CD4-positive, alpha-beta T cell treated with Interleukin-6 for 4 hours (primary cell): ENCODE measurements at regions not wholly inside any gene's neighbourhood (a gene's known extent, or its start where the extent isn't known, plus 50 kb on each side); places are given as distances from the start of the nearest gene placed in this dataset.
A peak's percentile ranks its signal among the peaks of the same experiment; 100 is the strongest.

Experiments
- DNase-seq: peaks from one replicate; pipeline ENCODE4 v3.0.0-alpha.2; 2020; ENCODE audit warnings: mixed read lengths

DNA sequence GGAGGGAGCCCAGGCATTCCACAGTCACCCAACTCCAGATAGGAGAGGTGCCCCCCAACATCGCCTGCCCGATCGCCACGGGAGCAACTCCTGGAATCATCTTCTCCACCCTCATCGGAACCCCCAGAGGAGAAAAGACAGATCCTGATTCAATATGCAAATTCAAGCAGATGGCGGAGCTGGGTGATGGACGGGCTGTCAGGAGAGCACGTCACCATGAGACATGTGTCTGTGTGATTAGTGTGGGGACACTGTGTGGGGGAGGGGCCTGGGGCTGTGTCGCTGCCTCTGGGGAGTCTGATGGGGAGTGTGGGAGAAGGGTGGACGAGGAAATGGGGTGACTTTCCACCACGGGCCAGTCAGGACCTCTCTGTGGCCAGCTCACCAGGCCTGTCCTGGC is 90.2 kb upstream of the CSF3R start:
- no peak for DNase-seq

DNA sequence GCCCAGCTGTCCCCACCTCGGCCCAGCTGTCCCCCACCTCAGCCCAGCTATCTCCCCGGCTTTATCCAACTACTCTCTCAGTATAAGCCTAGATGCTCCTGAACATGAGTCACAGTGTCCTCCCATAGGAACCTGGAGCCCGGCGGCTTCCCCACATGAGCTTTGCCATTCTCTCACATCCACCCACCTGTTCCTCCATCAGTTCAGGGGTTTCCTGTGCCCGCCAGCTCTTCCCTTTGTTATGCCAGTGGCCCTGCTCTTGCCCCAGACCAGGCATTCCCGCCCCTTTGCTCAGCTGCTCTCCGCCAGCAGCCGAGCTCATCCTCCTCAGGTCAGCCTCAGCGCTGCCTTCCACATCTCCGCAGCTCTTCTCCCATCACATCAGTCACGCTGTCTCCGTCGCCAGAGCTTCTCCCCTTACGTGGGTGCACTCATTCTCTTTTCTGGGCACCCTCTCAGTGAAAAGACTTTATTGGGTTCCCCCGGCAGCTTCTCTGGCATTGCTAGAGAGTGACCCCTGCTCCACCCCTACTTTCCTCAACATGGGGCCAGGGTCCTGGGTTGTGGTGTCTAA is 89.5 kb upstream of the CSF3R start:
- no peak for DNase-seq

DNA sequence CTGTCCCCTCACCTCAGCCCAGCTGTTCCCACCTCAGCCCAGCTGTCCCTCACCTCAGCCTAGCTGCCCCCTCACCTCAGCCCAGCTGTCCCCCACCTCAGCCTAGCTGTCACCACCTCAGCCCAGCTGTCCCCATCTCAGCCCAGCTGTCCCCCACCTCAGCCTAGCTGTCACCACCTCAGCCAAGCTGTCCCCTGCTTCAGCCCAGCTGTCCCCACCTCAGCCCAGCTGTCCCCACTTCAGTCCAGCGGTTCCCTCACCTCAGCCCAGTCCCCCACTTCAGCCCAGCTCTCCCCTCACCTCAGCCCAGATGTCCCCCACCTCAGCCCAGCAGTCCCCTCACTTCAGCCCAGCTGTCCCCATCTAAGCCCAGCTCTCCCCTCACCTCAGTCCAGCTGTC is 88.4 kb upstream of the CSF3R start:
- no peak for DNase-seq

DNA sequence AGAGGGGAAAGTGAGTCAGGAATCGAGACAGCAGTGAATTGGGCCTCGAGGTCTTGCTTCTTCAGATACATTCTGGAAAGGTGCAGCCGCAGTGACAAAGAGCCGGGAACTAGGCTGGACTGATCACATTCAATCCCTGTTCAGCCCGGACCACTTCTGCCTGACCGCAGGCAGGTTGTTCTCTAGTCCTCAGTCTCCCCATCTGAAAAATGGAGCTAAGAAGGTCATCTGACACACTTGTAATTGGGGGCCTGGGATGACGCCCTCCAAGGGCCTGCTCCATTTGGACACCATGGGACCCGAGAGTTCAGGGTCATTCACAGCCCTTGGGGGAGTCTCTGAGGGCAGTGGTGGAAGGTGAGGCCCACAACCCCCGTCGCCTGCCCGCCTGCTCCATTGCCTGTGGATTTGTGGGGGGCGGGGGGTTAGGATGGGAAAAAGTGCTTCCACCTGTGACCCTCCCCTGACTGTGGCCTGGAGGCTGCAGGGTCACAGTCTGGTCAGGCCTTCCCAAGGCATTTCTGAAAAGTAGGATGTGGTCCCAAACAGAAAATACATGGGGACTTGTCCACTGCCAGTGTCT is 87.9 kb upstream of the CSF3R start:
- no peak for DNase-seq

DNA sequence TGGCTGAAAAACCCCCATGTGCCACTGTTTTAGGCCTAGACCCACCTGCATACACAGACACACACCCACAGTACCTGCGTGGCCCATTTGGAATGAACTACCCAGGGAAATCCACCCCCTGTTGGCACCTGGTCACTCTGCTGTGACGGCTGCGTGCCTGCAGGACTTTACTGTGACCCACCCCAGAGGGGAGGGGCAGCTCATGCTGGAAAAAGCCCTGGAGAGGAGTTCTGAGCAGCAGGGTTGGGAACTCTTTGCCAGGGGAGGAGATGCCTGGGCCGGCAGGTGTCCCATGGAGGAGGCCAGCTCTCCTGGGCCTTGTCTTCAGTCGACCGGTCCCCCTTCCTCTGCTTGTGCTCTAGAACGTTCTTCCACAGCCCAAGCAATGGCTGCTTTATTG is 87.3 kb upstream of the CSF3R start:
- DNase-seq = no peak

DNA sequence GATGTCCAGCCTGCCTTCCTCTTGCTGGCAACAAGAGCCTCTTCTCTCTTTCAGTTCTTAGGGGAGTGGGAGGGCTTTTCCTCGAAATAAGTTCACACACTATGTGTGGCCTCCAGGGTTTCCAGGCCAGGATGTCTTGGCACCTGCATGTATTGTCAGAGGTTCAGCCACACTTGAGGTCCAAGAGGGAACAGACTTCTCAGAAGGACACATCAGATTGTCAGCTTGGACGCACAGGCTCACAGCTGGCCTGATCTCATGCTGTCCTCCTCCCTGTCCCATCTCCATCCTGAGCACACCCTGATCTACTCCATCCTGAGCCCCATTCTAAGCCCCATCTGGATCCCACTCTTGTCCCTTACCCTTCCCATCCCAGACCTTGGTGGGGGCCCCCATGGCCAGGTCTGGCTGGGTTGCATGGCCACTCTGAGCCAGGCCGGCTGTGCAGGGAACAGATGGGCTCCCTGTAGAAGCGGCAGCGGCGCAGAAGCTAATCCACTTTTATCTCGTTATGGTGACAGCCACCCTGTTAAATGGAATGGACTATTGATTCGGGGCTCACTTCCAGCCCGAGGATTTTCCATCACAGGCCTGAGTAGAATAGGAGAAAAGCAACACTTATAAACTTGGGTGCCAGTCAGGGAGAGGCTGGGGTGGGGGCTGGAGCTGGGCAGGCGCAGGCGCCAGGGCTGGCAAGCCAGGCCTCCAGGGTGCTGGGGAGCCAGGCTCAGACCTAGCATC is 85.1 kb upstream of the CSF3R start:
- DNase-seq = no peak

DNA sequence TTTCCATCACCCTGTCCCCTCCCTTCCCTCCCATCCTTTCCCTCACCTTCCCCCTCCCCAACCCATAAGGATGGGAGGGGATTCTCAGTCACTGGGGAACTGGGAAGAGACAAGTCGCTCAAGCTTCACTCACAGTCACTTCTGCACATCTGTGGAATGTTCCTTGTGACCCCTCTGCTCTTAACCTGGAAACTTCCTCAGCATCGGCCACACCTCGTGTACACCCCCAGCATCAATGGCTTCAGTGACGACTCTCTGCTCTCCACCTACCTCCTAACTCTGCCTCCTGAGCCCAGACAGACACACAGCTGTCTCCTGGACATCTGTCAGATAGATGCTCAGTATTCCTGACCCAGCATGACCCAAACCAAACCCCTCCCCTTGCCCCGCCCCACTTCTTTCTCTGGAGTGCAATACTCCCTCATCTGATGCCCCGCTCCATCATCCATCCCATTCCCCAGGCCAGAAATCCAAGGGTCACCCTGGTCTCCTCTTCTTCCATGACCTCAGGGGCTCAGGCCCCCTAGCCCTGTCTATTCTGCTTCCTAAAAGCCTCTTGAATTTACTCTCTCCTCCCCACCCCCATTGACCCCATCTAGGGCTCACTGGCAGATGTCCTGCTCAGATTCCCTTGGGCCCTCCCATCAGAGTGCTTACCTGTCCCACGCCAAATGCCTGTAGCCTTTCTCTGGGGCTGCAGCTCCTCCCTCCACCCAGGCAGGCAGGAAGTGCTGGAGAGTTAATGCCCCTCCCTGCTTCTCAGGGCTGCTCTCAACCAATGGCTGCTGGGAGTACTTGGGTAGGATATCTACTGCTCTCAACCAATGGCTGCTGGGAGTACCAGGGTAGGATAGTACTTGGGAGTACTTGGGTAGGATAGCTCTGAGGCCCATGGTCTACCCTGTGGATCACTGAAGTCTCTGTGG is 83.1 kb upstream of the CSF3R start:
- DNase-seq = no peak

DNA sequence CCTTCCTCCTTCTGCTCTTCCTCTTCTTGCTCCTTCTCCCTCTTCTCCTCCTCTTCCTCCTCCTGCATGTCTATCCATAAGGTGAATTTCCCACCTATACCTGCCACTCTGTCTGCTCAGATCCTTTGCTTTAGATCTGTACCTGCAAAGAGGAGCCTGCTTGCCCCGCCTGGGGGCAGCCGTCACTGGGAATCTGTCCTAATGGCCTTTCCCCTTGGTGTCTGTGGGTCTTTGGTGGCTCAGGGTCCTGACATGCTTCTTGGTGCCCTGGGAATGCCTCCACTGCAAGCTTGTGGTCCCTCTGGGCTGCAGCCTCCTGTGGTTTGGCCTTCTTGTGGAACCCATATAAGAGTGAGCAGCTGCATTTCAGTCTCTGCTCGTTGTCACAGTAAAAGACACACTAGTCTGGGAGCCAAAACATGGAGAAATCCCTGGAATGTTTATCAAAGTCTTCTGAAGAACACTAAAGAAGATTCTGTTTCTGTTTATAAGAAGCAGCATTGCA is 79.5 kb upstream of the CSF3R start:
- no peak for DNase-seq

DNA sequence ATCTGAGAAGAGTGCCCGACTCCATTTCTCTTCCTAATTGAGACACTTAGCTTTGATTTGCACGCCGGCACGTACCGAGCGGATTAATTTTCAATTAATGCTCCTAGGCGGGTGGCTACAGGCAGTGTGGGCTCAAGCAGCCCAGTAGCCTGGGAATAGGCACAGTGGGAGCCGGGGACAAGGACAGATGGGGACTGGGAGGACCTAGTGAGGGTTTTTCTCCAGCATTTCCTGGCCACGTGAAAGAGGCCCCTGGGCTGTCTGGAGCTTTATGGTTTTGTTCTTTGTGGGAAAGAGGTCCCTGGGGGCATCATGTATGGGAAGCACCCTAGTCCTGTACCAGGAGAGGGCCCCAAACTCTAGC is 78.6 kb upstream of the CSF3R start:
- no peak for DNase-seq

DNA sequence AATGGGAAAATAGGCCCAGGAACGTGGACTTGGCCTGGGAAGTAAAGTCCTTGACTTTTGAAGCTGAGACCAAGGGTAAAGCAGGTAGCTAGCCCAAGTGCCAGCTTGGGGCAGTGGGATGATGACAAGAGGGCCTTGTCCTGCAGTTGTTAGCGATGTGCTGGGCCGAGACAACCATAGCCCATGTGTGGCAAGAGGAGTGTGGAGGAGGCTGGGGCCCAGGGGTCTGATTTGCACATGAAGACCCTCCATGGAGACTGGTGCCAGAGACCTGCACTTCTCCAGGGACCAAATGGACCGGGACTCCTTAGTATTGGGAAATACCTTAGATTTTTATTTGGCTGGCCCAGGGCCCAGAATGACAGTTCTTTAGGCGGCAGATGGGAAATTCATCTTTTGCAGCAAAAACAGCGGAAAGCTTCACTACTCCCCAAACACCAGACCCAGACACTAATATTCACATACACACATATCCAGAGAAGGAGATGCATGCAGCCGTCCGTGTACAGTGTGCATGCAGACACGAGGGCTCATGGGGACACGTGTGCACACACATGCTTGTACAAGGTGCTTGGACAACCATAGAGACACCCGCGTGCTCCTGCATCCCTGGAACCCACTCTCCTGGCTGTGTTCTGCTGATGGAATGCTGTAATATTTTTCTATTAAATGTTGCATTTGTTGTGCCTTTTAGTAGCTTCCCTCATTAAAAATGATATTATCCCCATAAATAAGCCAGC is 78.1 kb upstream of the CSF3R start:
- DNase-seq = no peak

DNA sequence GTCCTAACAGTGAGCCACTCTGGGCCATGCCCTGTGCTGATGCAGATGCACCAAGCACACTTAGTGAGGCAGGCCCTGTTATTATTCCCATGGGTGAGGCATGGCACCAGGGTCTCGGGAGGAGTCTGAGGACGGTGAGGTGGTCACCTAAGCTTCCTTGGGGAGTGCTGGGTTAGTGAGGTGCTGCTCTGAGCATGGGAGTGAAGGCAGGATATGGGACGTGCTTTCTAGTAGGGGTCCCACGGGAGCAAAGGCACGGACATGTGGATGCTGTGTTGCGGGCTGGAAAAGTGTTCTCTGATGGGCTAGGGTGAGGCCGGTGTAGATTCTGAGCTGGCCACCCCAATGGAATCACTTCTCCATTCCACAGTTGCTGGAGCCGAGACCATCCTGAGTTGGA is 77.5 kb upstream of the CSF3R start:
- no peak for DNase-seq

DNA sequence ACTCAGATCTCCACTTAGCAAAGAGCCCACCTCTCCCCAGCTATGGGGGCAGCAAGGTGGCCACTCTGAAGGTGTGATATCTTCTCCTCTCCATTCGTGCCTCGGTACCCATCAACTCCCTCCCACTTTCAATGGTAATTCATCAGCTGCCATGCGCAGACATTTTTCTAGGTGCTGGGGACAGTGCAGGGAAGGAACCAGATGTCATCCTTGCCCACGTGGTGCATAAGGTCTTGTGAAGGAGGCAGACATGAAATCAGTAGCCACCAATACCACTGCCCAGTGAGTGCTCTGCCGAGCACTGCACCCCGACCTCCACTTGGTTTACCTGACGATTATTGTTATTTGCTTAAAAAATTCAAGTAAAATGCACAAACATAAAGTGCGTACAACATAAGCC is 76.3 kb upstream of the CSF3R start:
- DNase-seq = no peak

DNA sequence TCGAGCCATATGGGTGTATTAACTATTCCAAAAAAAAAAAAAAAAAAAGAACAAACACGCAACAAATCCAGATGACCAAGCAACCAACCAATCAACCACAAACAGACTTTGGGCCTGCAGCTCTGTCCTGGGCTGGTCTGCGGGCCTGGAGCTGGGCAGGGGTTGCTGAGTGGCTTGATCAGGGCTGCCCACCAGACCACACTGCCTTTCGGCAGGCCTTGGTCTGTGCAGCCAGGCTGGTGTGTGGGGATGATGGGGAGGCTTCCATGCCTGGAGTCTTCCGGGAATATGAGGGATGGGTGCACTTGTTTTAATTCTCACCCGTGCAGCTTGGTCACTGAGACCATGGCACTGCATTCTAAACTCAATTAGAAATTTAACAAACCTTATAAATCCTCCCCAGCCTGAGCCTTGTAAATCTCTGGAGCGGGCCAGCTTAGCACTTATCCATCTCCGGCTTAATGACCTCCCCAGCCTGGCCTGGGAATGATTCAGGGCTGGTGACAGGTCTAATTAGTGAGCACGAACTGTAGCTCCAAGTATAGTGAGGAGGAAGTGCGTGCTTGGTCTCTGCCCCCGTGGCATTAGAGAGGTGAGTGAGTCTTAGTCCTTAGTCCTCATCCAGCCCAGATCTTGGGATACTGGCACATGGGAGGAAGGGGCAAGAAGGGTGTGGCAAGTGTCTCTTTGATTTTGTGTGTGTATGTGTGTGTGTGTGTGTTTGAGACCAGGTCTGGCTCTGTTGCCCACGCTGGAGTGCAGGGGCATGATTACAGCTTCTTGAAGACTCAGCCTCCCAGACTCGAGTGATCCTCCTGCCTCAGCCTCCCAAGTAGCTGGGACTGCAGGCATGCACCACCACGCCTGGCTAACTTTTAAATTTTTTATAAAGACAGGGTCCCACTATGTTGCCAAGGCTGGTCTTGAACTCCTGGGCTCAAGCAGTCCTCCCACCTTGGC is 74.6 kb upstream of the CSF3R start:
- DNase-seq = no peak

DNA sequence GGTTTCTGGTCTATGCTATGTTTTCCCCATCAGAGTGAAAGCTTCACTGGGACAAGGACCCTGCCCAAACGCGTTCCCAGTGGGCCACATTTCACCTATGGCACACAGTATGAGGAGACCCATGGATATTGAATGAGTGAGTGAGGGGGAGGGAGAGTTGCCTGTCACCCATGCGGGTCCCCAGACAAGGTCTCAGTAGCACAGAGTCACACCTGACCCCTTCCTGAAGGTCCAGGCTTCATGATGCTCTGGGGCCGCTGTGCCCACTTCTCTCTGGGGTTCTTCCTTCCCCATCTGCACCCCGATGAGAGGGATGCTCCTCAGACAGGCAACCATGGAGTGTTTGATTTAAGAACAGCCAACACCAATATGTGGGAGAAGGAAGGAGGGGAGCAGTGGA is 72.3 kb upstream of the CSF3R start:
- DNase-seq = no peak

DNA sequence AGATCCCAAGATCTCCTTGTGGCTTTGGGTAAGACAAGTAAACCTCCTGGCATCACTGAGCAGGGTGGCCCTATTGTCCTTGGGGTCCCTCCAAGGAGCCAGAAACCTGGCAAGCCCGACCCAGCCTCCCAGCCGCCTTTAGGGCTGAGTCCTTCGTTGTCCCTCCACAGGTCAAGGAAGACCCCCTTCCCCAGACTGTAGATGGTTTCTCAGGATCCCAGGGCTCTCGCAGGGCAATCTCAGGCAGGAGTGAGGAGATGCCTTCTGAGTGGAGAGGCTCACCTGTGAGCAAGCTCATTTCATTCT is 71.6 kb upstream of the CSF3R start:
- DNase-seq = no peak

DNA sequence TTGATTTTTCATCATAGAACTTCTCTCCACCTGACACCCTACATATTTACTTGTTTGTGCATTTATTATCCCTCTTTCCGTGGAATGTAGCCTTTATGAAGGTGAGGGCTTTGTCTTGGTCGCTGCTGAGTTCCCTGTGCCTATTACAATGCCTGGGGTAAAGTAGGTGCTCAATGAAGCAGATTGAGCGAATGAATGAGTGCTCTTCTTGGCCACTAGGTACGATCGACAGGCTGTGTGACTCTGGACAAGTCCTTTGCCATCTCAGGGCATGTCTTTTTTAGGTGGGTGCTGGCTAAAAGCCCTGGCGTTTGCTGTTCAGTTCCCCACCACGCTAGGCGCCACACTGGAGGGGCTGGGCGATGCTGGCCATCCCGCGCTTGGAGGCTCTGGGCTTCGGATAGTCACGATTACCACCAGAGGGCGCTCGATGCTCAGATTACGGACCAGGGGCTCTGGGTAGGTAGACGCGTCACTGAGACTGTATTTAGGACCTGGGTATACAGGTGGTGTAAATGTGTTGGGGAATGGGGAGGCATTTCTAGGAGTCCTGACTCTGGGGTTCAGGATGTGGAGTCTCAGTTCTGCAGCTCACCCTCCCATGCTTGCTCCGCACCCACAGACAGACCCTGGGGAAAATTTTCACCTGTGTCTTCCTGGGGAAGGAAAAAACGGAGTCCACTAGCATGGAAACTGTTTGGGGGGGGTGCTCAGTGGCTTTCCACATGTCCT is 71.0 kb upstream of the CSF3R start:
- peak; percentile 71 for DNase-seq

DNA sequence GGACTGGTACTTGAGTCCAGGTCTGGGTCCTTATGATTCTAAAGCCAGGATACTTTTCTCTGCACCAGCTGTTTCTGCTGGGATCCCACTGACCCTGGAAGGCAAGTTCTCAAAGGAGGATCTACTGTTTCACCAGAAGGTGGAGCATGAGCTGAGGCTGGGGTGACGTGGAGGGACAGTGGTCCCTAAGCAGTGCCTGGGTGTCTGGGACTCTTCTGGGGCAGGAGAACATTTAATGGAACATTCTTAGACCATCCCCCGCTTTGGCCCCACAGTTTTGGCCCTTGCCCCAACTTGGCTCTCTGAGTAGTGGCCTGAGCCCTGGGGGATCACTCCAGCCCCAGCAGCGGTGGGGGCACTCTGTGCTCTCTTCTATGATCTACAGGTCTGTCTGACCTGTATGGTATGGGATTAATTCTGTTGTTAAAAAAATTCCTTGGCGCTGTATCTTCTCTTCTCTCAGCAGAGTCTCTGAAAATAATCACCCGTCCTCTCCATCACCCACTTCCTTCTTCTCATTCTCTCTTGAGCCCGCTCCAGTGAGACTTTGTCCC is 60.3 kb upstream of the CSF3R start:
- DNase-seq = no peak

DNA sequence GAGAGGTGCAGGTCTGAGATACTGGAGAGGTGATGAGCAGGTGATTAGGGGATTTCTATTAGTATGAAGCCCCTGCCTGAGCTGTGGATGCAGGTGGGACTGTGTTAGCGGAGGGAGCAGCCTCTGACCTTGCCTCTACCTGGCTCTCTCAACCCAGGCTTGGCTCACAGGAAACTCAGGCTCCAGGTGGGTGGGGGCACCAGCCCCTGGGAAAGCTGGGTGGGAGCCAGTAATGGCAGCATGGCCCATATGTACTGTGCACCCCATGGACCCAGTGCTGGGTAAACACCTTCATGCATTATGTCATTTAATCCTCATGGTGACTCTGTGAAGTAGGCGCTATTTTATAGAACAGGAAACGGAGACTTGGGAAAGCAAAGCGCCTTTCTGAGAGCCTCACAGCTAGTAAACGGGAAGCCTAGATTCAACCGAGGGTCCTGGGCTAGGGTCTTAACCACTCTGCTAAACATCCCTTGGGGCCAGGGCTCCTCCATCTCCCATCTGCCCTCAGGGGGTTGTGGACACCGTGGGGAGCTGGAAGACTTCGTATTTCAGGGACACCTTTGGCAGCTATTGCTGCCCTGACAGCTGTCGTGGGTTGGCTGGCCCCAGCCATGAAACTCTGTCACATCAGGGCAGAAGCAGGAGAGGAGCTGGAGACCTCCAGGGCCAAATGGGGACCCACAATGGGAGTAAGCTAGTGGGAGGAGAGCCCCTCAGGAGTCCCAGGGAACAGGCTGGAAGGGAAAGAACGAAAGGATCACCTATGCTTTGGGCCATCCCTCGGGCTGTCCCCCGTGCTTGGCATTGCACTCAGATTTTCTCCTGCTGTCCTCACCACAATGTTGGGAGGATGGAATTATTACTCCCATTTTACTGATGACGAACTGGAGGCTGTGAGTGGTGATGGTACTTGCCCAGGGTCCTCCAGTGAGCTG is 59.6 kb upstream of the CSF3R start:
- DNase-seq = no peak

DNA sequence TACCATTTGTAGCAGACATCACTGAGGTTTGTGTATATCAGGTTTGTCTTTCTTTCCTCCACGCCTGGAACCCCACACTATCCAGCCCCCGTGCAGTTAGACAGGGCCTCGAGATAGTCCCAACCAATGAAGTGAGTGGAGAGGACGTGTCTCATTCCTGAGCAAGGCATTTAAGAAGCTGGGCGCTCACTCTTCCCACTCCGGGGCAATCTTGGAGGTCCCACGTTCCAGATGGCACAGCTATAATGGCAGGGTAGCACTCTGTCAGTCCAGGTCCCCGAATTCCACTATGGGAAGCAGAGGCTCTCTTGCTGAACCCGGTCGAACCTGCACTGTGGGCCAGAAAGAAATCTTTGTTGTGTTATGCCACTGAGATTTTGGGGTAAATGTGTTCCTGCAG is 57.3 kb upstream of the CSF3R start:
- no peak for DNase-seq

DNA sequence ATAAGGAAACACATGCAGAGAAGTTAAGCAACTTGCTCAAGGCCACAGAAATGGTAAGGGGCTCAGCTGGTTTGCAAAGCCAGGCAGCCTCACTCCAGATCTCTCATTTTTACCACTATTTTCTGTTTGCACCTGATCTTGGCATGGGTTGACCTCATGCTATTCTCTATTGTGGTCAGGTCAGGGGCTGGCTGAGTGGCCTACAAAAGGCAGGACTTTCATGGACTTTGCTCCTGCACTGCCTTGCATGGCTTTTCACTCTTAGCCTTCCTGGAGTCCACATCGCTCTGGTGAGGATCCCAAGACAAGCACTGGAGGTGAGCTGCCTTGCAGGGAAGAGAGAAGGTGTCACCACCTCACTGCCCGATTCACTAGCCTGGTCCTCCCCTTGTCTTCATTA is 56.8 kb upstream of the CSF3R start:
- DNase-seq = no peak
